ENCODE measurements at regions not wholly inside any gene's neighbourhood (a gene's known extent, or its start where the extent isn't known, plus 50 kb on each side); places are given as distances from the start of the nearest gene placed in this dataset.

DNA sequence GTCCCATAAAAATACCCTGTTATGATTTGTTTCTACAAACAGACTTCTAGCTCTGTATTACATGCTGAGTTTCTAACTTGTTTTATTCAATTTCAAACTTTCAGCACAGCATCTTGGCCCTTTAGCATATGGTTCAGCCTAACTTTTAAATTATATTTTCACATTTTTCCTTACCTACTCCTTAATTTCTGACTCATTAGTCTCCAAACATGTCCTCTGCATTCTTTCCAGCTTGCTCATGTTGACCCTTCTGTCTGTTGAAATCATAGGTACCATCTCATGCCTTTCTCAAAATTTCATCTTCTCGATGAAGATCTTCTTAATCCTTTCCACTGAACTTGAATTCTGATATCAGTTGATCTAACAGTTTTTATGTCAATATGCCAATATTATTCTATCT lies 200.9 kb upstream of the RIOK2 start:
- H3K27ac Mint-ChIP-seq (ENCODE audit: low read depth, unreplicated experiment), result peak overlapping the region; percentile 40
- intact Hi-C loops (cut with micrococcal nuclease), result no loop called here
- no peaks in the 10 kb centered on the region for H3K4me1 Mint-ChIP-seq (ENCODE audit: insufficient read depth, unreplicated experiment)
- POLR2A ChIA-PET, result no interaction called here
- H3K27me3 Mint-ChIP-seq (ENCODE audit: insufficient read depth, unreplicated experiment), result no peaks in the 10 kb centered on the region
- TF ChIP-seq, protein P1, sequence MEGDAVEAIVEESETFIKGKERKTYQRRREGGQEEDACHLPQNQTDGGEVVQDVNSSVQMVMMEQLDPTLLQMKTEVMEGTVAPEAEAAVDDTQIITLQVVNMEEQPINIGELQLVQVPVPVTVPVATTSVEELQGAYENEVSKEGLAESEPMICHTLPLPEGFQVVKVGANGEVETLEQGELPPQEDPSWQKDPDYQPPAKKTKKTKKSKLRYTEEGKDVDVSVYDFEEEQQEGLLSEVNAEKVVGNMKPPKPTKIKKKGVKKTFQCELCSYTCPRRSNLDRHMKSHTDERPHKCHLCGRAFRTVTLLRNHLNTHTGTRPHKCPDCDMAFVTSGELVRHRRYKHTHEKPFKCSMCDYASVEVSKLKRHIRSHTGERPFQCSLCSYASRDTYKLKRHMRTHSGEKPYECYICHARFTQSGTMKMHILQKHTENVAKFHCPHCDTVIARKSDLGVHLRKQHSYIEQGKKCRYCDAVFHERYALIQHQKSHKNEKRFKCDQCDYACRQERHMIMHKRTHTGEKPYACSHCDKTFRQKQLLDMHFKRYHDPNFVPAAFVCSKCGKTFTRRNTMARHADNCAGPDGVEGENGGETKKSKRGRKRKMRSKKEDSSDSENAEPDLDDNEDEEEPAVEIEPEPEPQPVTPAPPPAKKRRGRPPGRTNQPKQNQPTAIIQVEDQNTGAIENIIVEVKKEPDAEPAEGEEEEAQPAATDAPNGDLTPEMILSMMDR (IDR thresholded peaks at IDR 0.05; ENCODE audit: unreplicated experiment), result no peak
- BruUV-seq (replicated peaks), result no TSS peak
- DNase-seq (ENCODE audit: unreplicated experiment), result peak; percentile 41
- H3K36me3 Mint-ChIP-seq (ENCODE audit: insufficient read depth, unreplicated experiment), result no peaks in the 10 kb centered on the region
- H3K9me3 Mint-ChIP-seq (ENCODE audit: unreplicated experiment), result no peaks in the 10 kb centered on the region
- CTCF ChIA-PET, result interaction anchor here (1.0 kb wide), 1 partner anchor 1391 kb away, joined by 3 read pairs; no protein-coding TSS in a partner anchor
- no peak overlapping the region for H3K4me3 Mint-ChIP-seq (ENCODE audit: unreplicated experiment)

DNA sequence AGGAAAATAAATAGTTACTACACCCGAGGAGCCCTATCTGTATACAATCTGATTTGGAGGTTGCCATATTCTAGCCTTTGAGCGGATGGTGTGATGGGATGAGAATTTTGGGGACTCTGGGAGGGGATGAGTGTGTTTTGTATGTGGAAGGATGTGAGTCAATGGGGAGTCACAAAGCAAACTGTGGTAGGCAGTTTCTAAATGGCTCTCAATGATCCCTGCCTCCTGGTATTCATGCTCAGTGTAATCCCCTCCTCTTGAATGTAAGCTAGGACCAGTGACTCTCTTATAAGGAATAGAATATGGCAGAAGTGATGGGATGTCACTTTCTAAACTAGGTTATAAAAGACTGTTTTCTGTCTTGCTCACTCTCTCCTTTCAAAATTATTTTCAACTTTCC lies 205.7 kb upstream of the RIOK2 start:
- BruUV-seq (replicated peaks), result no TSS peak
- intact Hi-C loops (cut with micrococcal nuclease), result no loop called here
- Mint-ChIP-seq H3K27me3 (ENCODE audit: insufficient read depth, unreplicated experiment) (no peaks in the 10 kb centered on the region), H3K27ac (ENCODE audit: low read depth, unreplicated experiment) (no peak overlapping the region), H3K9me3 (ENCODE audit: unreplicated experiment) (no peaks in the 10 kb centered on the region), H3K36me3 (ENCODE audit: insufficient read depth, unreplicated experiment) (no peaks in the 10 kb centered on the region), H3K4me3 (ENCODE audit: unreplicated experiment) (no peak overlapping the region), H3K4me1 (ENCODE audit: insufficient read depth, unreplicated experiment) (no peaks in the 10 kb centered on the region)
- TF ChIP-seq, protein P1 (IDR thresholded peaks at IDR 0.05; ENCODE audit: unreplicated experiment), result no peak
- ChIA-PET POLR2A (no interaction called here), CTCF (interaction anchor here (0.7 kb wide), 1 partner anchor 324 kb away, joined by 3 read pairs; no protein-coding TSS in a partner anchor)
- DNase-seq (ENCODE audit: unreplicated experiment), result no peak

DNA sequence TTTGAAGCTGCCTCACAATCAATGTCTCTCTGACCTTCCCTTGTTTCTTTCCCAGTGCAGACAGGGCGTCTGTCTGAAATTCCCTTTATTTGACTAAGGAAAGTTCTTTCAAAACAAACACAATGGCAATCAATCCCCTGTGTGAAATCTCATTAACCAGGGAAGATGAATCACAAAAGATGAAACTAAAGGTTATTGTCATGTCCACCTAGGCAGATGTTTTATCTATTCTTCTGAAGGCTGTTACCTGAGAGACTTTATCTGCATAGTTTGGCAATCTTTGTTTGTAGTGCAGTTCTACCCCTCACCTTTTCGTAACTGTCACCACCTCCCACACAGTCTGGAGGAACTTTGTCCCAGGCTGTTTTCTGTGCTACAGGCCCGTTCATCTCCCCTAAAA lies 217.5 kb upstream of the RIOK2 start:
- BruUV-seq (replicated peaks), result no TSS peak
- CTCF ChIA-PET, result no interaction called here
- intact Hi-C loops (cut with micrococcal nuclease), result no loop called here
- H3K4me3 Mint-ChIP-seq (ENCODE audit: unreplicated experiment), result no peak overlapping the region
- H3K27me3 Mint-ChIP-seq (ENCODE audit: insufficient read depth, unreplicated experiment), result no peaks in the 10 kb centered on the region
- H3K9me3 Mint-ChIP-seq (ENCODE audit: unreplicated experiment), result peaks cover 5% of the 10 kb centered on the region
- DNase-seq (ENCODE audit: unreplicated experiment), result no peak
- H3K4me1 Mint-ChIP-seq (ENCODE audit: insufficient read depth, unreplicated experiment), result no peaks in the 10 kb centered on the region
- POLR2A ChIA-PET, result no interaction called here
- H3K27ac Mint-ChIP-seq (ENCODE audit: low read depth, unreplicated experiment), result no peak overlapping the region
- H3K36me3 Mint-ChIP-seq (ENCODE audit: insufficient read depth, unreplicated experiment), result no peaks in the 10 kb centered on the region
- TF ChIP-seq, protein P1 (IDR thresholded peaks at IDR 0.05; ENCODE audit: unreplicated experiment), result no peak

DNA sequence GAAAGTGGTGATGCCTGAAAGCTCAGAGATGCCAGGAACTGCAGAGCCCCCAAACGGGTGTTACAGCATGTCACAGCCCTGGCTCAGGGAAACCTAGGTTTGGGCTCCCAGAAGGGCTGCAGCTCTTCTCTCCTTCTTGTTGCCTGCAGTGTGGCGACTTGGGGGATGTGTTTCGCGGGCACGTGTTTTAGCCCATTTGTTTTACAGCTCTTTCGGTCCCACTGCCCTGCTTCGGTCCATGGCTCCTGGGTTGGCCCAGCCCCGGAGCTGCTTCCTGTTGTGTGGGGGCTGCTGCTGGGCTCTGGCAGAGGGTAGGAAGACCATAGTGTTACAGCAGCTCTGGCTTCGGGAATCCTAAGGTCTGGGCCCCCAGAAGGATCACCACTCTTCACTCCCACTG lies 222.9 kb upstream of the RIOK2 start:
- H3K4me1 Mint-ChIP-seq (ENCODE audit: insufficient read depth, unreplicated experiment), result no peaks in the 10 kb centered on the region
- no TSS peak for BruUV-seq (replicated peaks)
- no peaks in the 10 kb centered on the region for H3K9me3 Mint-ChIP-seq (ENCODE audit: unreplicated experiment)
- no peak overlapping the region for H3K27ac Mint-ChIP-seq (ENCODE audit: low read depth, unreplicated experiment)
- intact Hi-C loops (cut with micrococcal nuclease), result no loop called here
- H3K36me3 Mint-ChIP-seq (ENCODE audit: insufficient read depth, unreplicated experiment), result no peaks in the 10 kb centered on the region
- H3K27me3 Mint-ChIP-seq (ENCODE audit: insufficient read depth, unreplicated experiment), result no peaks in the 10 kb centered on the region
- no peak for DNase-seq (ENCODE audit: unreplicated experiment)
- TF ChIP-seq, protein P1 (IDR thresholded peaks at IDR 0.05; ENCODE audit: unreplicated experiment), result no peak
- ChIA-PET CTCF (no interaction called here), POLR2A (no interaction called here)
- no peak overlapping the region for H3K4me3 Mint-ChIP-seq (ENCODE audit: unreplicated experiment)
